ENCODE measurements at regions not wholly inside any gene's neighbourhood (a gene's known extent, or its start where the extent isn't known, plus 50 kb on each side); places are given as distances from the start of the nearest gene placed in this dataset.

GRCh38 chr2:34979148-34979547 is 1376.4 kb upstream of the CRIM1 start:
- TF ChIP-seq CTCF (IDR thresholded peaks at IDR 0.05), result no peak
- DNase-seq (ENCODE audit: low spot score) (no peak), ATAC-seq (ENCODE audit: low FRiP score) (no peak)

GRCh38 chr2:34961822-34962221 is 1362.7 kb upstream of the FAM98A start:
- no peak for ATAC-seq (ENCODE audit: low FRiP score)
- TF ChIP-seq CTCF (IDR thresholded peaks at IDR 0.05), result no peak
- DNase-seq (ENCODE audit: low spot score), result no peak

GRCh38 chr2:34954758-34955157 is 1355.7 kb upstream of the FAM98A start:
- TF ChIP-seq CTCF (IDR thresholded peaks at IDR 0.05), result no peak
- DNase-seq (ENCODE audit: low spot score) (no peak), ATAC-seq (ENCODE audit: low FRiP score) (no peak)

- TF ChIP-seq CTCF (IDR thresholded peaks at IDR 0.05), result no peak
- DNase-seq (ENCODE audit: low spot score), result no peak
- ATAC-seq (ENCODE audit: low FRiP score), result no peak
Observed at GRCh38 chr2:34950797-34951196, 1351.7 kb upstream of the FAM98A start.

- no peak for DNase-seq (ENCODE audit: low spot score)
- TF ChIP-seq CTCF (IDR thresholded peaks at IDR 0.05), result no peak
- ATAC-seq (ENCODE audit: low FRiP score), result no peak
Observed at GRCh38 chr2:34949316-34949715, 1350.2 kb upstream of the FAM98A start.

- no peak for ATAC-seq (ENCODE audit: low FRiP score)
- no peak for TF ChIP-seq CTCF (IDR thresholded peaks at IDR 0.05)
- DNase-seq (ENCODE audit: low spot score), result no peak
Observed at GRCh38 chr2:34936089-34936488, 1337.0 kb upstream of the FAM98A start.

GRCh38 chr2:34912084-34912483 is 1313.0 kb upstream of the FAM98A start:
- TF ChIP-seq CTCF (IDR thresholded peaks at IDR 0.05), result no peak
- no peak for DNase-seq (ENCODE audit: low spot score)
- no peak for ATAC-seq (ENCODE audit: low FRiP score)

Measured in omental fat pad (tissue), 3 donors.